Stimulated activated CD8-positive, alpha-beta memory T cell treated with anti-CD3 and anti-CD28 coated beads, Interleukin-4, amount 100 ng/mL, for 1 hour (primary cell): ENCODE measurements at regions not wholly inside any gene's neighbourhood (a gene's known extent, or its start where the extent isn't known, plus 50 kb on each side); places are given as distances from the start of the nearest gene placed in this dataset.

Source experiments
- DNase-seq, 2 donors: peaks; one replicate each; pipeline ENCODE4 v3.0.0-alpha.2; 2020; ENCODE audit warnings: low read depth in 2 of 2, low spot score in 1 of 2

- no peak for DNase-seq
These were observed 56.9 kb downstream of the SLITRK6 start for GRCh38 chr13:85742355-85742754.

GRCh38 chr13:85741017-85741416 is 58.2 kb downstream of the SLITRK6 start:
- DNase-seq = no peak

- no peak for DNase-seq
These were observed 60.4 kb downstream of the SLITRK6 start for GRCh38 chr13:85738696-85739320.

- no peak for DNase-seq
These were observed 61.3 kb downstream of the SLITRK6 start for GRCh38 chr13:85737952-85738351.

GRCh38 chr13:85729296-85729695 is 69.9 kb downstream of the SLITRK6 start:
- DNase-seq = no peak

- DNase-seq = no peak
These were observed 70.4 kb downstream of the SLITRK6 start for GRCh38 chr13:85728811-85729210.

GRCh38 chr13:85725433-85725832 is 73.8 kb downstream of the SLITRK6 start:
- DNase-seq = no peak

GRCh38 chr13:85724546-85725432 is 74.4 kb downstream of the SLITRK6 start:
- DNase-seq = no peak

- no peak for DNase-seq
These were observed 79.5 kb downstream of the SLITRK6 start for GRCh38 chr13:85719749-85720148.

- DNase-seq = no peak
These were observed 81.3 kb downstream of the SLITRK6 start for GRCh38 chr13:85717921-85718320.

- DNase-seq = no peak
These were observed 88.7 kb downstream of the SLITRK6 start for GRCh38 chr13:85710545-85710944.

GRCh38 chr13:85709721-85710120 is 89.5 kb downstream of the SLITRK6 start:
- no peak for DNase-seq

GRCh38 chr13:85709072-85709471 is 90.1 kb downstream of the SLITRK6 start:
- no peak for DNase-seq

- DNase-seq = no peak
These were observed 98.3 kb downstream of the SLITRK6 start for GRCh38 chr13:85700906-85701305.

- DNase-seq = no peak
These were observed 101.0 kb downstream of the SLITRK6 start for GRCh38 chr13:85698256-85698655.

GRCh38 chr13:85694992-85695391 is 104.2 kb downstream of the SLITRK6 start:
- DNase-seq = no peak

GRCh38 chr13:85693889-85694511 is 105.2 kb downstream of the SLITRK6 start:
- no peak for DNase-seq

- DNase-seq = no peak
These were observed 108.9 kb downstream of the SLITRK6 start for GRCh38 chr13:85690368-85690767.

- no peak for DNase-seq
These were observed 113.8 kb downstream of the SLITRK6 start for GRCh38 chr13:85685436-85685835.

GRCh38 chr13:85675151-85675907 is 123.9 kb downstream of the SLITRK6 start:
- DNase-seq = no peak

- no peak for DNase-seq
These were observed 127.9 kb downstream of the SLITRK6 start for GRCh38 chr13:85671336-85671735.
